HG03378 (cell line): ENCODE measurements at regions not wholly inside any gene's neighbourhood (a gene's known extent, or its start where the extent isn't known, plus 50 kb on each side); places are given as distances from the start of the nearest gene placed in this dataset.
"Not testable (repeated sequence)": the region's sequence is repeated elsewhere in the genome, so short reads cannot be mapped to it uniquely, and the experiment has no call there.

Experiments
- ATAC-seq: cut with Tn5 transposase; IDR thresholded peaks from one replicate; pipeline ENCODE4 v1.9.1; 2021; ENCODE audit warnings: mild to moderate bottlenecking, moderate library complexity; ENCODE audit not compliant: unreplicated experiment

DNA sequence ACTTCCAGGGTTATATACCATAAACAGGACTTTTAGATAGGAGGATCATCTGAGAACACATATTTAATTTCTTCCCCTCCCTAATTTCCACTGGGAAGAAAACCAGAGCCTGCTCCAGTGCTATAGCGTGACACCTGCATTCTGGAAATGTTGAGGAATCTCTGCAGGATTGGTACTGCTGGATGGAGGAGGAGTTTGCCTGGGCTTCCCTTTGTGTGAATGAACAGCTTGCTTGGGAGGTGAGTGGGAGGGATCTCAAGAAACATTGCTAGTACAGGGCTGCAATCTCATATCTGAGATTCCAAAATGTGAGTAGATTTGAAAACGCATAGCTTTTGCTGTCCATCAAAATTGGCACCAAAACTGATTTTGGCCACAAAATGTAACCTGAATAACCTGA is 295.9 kb upstream of the RGMA start:
- no peak for ATAC-seq

GRCh38 chr15:93382200-93382820 is 293.3 kb upstream of the RGMA start:
- ATAC-seq = no peak

- ATAC-seq = no peak
These were observed 289.5 kb upstream of the RGMA start for GRCh38 chr15:93378558-93378957.

DNA sequence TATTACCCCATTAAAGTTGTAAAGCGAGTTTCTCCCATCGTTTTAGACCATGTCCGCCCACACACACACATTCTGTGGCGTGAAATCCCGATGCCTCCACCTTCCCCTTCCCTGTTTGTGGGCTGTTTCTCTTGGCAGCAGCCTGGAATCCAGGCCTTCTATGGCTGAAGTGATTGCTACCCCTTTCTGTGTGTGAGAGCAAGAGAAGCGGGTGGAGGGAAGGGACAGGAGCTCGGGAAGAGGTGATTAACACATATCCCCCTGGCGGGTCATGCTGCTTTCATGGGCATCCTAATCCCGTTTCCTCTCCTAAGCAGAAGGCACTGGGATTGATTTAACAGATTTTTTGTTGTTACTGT is 283.8 kb upstream of the RGMA start:
- ATAC-seq = no peak

GRCh38 chr15:93372208-93372864 is 283.3 kb upstream of the RGMA start:
- ATAC-seq = no peak

GRCh38 chr15:93366387-93367100 is 277.5 kb upstream of the RGMA start:
- ATAC-seq = no peak

GRCh38 chr15:93362821-93363220 is 273.8 kb upstream of the RGMA start:
- no peak for ATAC-seq

- no peak for ATAC-seq
These were observed 273.2 kb upstream of the RGMA start for GRCh38 chr15:93362203-93362602.

DNA sequence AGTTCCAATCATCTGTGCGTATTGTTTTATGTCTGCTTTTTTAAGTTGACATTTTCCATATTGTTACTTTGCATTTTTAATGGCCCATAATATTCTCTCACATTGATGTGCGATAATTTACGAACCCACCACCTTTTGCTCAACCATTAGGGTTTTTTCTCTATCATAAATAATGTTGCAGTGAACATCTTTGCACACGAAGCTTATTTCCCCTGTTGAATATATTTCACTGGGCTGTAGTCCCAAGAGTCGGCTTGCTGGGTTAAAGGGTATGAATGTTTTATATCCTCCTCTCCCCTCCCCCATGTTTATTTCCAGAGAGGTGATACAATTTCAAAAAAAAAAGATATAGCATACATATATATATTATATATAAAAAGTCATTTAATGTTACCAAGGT is 272.7 kb upstream of the RGMA start:
- ATAC-seq = no peak

DNA sequence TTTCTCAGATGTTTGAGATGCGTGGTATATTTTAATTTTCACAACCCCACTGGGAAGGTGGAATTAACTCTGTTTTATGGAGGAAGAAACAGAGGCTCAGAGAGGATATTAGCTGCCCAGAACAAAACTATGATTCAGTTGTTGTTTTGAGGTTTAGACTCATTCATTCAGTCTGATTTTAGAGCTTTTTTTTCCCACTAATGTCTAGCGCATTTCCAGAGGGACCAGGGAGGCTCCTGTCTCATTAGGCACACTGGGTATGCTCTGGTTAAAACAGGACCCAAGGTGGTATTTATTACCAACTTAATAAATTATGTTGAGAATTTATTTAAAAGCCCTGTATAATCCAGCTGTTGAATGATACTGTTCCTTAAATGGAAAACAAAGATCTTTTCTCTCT is 272.0 kb upstream of the RGMA start:
- no peak for ATAC-seq

DNA sequence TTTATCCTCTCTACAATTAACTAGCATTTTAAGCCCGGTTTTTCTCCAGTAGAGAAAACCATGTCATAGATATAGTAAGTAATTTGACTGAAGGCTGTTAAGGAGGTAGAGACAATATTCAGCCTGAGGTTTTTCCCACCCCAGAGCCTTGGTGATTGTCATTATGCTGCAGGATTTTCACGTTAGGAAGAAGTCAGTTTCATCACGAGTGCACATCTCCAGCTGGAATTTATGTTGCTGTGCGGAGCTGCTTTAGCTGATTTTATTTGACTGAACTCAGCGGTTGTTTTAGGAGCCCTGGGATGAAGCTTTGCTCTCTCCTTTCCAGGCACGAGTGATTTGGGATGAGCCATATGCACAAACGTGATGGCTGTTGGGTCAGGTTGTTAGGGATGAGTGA is 271.3 kb upstream of the RGMA start:
- ATAC-seq = no peak

DNA sequence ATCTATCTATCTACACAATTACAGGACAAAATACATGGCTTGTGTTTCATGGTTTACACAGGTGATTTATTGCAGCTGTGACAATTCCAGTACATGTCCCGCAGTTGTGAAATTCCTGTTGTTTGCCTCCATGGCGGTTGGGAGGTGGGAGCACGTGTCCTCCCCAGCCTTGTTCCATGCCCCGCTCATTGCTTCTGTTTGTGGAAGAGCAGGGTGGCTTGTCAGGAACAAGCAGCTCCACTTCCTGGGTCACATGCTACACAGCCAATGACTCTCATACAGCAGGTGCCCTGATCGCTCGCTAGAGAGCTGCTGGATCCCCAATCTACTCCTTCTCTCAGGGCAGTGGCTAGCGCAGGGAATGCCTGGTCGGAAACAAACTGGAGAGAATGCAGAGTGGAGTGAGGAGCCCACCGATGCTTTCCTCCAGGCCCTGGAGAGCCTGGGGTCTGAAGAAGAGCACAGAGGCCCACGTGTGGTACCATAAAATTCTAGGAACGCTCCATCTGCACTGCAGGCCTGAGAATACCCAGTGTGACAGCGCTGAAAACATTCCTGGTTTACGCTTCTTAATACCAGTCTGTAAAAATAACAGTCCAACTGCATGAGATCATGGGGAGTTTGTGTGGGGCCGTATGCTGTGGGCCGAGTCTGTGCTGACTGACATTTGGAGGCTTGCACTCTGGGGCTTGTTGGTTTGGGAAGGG is 270.6 kb upstream of the RGMA start:
- ATAC-seq = no peak

DNA sequence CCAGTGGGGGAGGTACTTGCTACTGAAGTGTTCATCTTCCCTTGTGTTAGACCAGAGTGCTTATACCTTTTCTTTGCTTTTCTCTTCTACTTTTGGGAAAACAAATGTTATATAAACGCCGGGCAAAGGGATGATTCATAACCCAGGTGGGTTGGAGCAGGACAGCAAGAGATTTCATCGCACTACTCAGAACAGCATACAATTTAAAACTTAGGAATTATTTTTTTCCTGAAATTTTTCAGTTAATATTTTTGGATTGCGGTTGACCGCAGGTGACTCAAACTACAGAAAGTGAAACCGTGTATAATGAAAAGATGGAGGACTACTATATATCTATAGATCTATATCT is 270.0 kb upstream of the RGMA start:
- no peak for ATAC-seq

DNA sequence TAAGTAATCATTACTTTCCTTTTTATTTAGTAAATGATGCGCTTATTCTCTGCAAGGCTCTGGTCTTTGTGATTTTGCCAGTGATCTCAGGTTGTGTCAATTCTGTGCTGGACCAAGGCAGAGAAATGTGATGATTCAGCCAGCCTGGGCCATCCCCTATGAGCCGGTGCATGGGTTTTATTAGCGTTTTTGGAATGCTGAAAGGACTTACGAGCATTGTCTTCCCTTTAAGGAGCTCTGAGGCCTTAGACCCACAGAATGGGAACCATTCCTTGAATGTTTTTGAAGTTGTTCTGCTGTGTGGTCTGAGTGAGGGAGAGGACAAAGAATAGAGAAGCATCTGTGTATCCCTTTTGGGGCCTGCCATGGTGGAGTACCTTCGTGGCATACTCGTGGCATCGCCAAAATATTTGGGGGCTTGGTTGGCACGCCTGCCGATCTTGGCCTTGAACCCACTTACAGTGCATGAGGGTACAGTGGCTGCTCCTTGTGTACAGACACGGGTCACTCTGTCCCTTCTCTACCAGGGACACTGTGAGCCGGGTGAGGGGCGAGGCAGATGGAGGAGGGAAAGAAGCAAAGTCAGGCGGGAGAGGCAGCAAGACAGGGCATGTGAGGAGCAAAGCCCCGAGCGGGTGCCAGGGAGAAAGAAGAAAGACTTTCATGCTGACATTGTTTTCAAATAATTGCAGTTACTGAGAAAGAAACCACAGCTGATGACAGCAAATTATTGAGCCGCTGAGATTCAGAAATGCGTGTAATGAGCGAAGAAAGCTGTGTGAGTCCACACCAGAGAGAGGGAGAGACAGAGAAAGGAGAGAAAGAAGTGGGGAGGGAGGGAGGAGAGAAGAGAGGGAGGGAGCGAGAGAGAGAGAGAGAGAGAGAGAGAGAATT is 269.4 kb upstream of the RGMA start:
- no peak for ATAC-seq

DNA sequence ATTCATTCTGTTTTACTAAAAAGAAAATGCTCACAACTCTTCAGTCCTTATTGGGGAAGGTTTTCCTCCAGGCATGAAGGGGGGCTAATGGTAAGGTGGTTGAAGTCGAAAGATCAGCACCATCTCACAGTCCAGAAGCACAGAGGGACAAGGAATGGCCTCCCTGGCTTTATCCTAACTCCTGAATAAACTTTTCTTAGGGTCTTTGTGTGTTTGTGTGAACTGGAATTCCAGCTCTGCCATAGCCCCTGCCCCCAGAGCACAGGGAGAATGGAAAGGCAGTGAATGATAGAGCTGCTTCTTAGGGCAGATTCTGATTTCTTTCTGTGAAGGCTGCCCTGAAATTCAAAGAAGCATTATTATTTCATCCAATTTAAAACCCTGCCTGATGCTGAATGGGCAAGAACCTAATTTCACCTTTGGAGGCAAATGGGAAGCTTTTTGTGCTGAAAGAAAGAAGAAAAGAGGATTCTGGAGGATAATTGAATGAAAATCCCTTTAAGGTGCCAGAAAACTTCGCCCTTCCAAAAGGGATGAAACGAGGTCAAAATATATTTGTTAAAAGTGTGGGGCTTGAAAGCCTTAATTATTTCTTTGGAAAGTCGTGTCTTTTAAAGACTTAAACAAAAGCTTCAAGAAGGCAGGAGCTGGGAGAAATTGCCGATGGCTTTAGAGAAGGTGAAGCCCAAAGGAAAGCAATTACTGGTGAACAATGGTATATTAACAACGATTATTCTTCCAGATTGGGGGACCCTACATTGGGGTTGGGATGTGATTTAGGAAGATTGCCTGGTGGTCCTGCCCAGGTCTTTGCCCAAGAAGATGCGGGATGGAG is 259.9 kb upstream of the RGMA start:
- no peak for ATAC-seq

DNA sequence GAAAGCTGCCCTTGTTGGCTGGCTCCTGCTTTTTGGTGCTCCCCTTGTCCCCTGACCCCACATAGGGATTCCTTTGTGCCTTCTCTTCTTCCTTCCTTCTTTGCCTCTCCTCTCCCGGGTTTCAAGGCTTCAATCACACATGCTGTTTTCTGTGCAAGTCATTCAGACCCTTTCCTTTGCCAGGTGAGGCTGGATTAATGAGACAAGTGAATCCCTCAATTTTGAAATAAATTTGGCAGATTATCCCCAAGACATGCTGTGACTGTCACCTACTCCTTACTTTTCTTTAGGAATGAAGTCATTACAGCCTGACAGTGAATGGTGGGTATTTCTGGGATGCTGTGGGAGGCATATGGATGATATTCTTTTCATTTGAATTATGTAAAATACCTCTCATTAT is 259.0 kb upstream of the RGMA start:
- ATAC-seq = no peak

- no peak for ATAC-seq
These were observed 257.0 kb upstream of the RGMA start for GRCh38 chr15:93345981-93346380.

GRCh38 chr15:93343402-93343801 is 254.4 kb upstream of the RGMA start:
- ATAC-seq = not testable (repeated sequence)

DNA sequence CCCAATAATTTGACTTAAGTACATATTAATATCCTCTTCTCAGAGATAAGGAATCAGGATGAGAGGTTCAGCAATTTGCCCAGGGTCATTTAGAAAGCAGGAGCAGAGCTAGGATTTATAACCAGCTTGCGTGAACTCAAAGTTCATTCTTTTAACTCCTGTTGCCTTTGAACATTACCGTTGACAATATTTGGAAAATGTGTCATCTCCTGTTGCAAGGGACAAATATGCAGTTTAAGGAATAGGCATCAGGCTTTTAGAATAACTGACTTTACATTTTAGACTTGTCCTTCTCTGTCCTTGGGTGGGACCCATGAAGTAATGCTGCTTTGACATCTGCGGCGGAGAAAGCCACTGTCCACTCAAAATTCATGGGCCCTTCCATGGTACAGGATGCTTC is 252.2 kb upstream of the RGMA start:
- ATAC-seq = no peak

DNA sequence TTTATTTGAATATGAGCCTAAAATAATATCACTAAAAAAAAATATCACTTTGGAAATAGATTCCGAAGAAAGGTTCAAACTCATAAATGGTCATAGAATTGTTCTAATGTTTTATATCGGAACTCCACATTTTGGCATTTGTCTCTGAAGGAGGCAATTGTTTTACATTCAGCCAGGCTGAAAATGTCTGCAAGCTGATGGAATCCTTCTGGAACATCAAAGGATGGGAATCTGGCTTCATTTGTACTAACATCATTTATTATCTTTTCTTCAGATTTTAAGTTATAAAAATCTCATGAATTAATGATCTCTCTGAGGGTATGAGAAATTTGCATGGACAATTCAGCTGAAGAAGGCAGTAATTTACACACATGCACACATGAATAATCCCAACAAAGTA is 251.4 kb upstream of the RGMA start:
- no peak for ATAC-seq
